ENCODE measurements at regions not wholly inside any gene's neighbourhood (a gene's known extent, or its start where the extent isn't known, plus 50 kb on each side); places are given as distances from the start of the nearest gene placed in this dataset.

GRCh38 chr6:163816441-163816840, 401.9 kb downstream of the QKI start:
- TF ChIP-seq POLR2A (IDR thresholded peaks at IDR 0.05) (no peak), CTCF (IDR thresholded peaks at IDR 0.05) (no peak), EP300 (IDR thresholded peaks at IDR 0.05) (no peak), POLR2AphosphoS5 (IDR thresholded peaks at IDR 0.05) (no peak)
